NCI-H1694 treated with DMSO at 0.1 percent for 48 hours (cell line): ENCODE measurements at regions not wholly inside any gene's neighbourhood (a gene's known extent, or its start where the extent isn't known, plus 50 kb on each side); places are given as distances from the start of the nearest gene placed in this dataset.

Source experiments
- DNase-seq: peaks from one replicate; lab custom pipeline; 2025; lab: John Stamatoyannopoulos, UW

DNA sequence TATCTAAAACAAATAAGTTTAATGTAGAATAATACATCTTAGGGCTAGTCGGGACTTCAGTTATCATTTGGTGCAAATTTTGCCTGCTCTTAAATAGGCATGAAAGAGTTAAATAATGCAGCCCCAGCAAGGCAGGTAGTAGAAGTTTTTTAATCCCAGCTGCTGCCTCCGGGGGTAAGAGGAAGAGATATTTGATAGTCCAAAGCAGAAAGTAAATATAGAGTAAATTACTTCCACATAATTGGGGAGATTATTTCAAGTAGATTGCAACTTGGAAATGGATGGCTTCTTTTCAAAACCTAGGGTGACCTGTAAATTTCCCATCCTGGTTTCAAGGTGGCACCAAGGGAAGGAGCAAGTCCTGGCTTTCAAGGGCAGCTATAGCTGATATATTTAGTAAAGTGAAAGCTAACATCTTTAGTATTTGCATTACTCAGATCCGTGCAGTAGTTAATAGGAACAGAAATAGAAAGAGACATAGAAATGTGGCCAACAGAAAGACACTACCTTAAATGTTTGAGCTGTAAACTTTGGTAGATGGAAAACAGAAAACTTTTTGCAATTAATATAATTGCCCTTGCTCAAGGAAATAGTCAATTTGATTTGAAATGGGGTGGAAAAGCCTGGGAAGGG is 109.1 kb downstream of the LMO4 start:
- DNase-seq, result no peak

- DNase-seq, result no peak
Observed at GRCh38 chr1:87439821-87440220, 111.1 kb downstream of the LMO4 start.

GRCh38 chr1:87449348-87449963 is 120.8 kb downstream of the LMO4 start:
- DNase-seq, result no peak

GRCh38 chr1:87450136-87450535 is 121.5 kb downstream of the LMO4 start:
- DNase-seq, result no peak

- no peak for DNase-seq
Observed at GRCh38 chr1:87450615-87451209, 122.0 kb downstream of the LMO4 start.

- DNase-seq, result no peak
Observed at GRCh38 chr1:87451229-87451920, 122.7 kb downstream of the LMO4 start.

DNA sequence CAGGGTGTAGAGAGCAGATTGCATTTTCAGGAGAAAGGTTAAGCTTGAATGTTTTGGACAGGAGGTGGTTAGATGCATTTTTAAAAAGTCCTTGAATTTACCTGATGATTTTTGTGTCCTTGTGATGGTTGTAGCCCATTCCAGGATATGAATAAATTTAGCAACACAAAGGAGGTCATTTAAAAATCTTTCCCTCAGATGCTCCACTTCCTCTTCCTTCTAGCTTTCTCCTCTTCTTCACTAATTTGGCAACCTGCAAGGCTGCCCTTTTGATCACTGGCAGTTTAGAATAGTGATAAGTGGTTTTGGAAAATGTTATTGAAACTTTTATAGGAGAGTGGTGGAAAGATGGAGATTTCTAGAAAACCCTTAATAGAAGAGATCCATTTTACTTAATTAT is 124.0 kb downstream of the LMO4 start:
- DNase-seq, result no peak

DNA sequence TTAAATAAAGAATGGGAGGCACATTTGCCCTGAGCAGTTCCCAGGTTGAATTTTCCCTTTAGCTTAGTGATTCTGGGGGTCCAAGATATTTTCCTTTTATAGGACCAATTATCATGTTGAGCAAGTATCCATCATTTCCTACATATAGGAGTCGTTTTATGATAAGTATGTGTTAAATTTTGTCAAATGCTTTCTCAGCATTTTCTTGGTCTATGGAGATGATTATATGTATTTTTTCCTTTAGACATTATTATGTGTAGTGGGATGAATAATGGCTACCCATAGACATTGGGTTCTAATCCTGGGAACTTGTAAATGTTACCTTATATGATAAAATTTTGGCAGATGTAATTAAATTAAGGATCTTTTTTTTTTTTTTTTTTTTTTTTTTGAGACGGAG is 128.7 kb downstream of the LMO4 start:
- no peak for DNase-seq

GRCh38 chr1:87462894-87463293 is 134.2 kb downstream of the LMO4 start:
- DNase-seq, result no peak

DNA sequence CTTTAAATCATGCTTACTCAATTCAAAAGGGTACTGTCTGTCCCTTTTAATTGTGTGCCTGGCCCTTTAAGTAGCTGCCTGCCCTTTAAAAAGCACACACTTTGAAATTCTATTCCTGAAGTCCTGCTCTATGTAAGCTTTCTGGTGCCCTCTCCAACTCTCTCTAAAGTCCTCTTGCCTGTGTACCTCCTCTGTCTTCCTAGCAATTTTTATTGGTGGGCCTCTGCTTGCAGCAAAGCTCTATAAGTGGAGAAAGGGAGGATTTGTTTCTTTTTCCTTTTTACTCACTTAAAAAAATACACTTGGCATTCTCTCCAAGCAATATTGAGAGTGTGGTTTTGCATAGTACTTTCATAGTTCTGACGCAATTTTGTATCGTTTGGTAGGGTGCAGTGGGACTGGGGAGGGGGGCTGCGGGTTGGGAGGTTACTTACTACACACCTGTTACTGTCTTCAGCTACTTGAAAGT is 135.4 kb downstream of the LMO4 start:
- DNase-seq, result no peak

- no peak for DNase-seq
Observed at GRCh38 chr1:87466621-87467020, 137.9 kb downstream of the LMO4 start.

GRCh38 chr1:87472716-87473115 is 144.0 kb downstream of the LMO4 start:
- no peak for DNase-seq

DNA sequence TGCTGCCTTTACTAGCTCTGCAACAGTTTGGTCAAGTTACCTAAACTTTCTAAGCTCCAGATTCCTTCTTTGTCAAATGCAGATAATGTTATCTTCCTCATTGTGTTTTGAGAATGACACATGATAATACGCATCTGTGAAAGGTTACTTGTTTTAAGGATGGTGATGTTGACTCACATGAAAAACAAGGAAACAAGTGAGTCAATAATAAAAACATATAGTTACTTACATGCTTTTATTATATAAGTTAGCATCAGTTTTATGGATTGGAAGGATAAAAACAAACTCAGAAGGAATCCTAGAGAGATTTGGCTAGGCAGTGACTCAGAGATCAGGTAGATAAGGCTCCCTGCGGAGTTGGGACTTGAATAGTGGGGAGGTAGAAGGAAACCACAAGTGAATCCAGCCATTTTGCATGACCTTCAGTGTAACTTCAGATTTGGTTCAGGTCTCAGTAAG is 144.6 kb downstream of the LMO4 start:
- no peak for DNase-seq

GRCh38 chr1:87474098-87474497 is 145.4 kb downstream of the LMO4 start:
- no peak for DNase-seq

- no peak for DNase-seq
Observed at GRCh38 chr1:87478231-87478630, 149.6 kb downstream of the LMO4 start.

DNA sequence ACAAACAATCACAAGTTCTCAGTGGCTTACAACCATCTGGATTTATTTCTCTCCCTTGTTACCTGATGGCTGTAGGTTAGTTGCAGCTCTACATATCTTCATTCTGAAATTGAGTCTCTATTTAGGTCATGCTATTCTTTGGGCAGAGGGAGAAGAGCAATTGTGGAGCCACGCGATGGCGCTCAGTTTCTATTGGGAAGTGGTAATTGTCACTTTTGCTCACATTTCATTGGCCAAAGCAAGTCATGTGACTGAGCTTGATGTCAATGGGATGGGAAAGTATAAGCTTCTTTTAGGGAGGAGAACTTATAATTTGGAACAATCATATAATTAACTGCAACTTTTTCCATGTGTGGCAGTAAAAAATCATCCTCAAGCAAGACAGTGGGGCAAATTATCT is 166.5 kb downstream of the LMO4 start:
- DNase-seq, result no peak

DNA sequence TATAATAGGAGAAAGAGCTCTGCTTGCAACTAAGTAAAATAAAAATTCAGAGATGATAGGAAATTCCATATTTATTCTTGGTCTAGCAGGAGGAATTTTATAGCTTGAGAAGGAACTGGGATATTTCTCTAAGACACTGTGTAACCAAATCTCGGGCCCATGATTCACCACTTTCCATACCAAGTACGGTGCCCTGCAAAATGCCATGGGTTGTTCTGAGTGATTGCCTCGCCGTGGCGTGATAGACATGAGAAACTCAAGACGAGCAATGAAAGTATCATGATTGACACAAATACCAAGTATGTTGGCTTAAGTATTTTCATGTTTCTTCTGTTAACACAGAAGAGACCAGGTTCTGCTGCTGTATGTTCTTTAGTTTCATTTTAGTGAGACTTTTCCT is 167.2 kb downstream of the LMO4 start:
- DNase-seq, result no peak

DNA sequence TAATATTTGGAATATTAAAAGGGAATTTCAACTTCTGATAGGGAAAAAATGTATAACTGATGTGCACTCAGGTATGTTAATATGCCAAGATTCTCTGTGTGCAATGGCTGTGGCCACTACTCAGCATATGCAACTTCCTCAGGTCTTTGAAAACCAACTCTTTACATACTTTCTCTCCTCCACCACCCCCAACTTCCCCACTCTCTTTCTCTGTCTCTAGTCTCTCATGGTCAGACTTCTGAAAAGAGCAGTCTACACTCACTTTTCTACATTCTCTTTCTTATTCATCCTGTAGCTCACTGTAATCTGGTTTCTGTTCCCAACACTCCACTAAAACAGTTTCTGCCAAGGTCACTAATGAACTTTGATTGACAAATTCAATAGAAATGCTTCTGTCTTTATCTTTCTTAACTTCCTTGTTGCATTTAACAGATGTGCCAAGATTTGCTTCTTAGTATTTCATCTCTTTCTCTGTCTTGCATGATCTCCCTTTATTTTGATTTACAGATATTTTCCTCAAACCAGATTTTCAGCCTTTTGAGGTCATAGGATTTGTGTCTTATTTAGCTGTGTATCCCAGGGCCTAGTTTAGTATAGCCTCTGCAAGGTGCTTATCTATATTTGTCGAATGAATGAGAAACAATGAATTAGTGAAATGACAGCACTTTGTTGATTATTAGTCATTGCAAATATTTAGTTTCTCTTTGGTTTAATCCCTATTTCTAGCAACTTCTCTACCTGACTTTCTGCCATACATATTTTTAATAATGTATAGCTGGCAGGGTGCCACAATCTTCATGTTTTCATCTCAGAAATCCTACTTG is 168.9 kb downstream of the LMO4 start:
- no peak for DNase-seq

- no peak for DNase-seq
Observed at GRCh38 chr1:87501738-87502137, 173.1 kb downstream of the LMO4 start.

DNA sequence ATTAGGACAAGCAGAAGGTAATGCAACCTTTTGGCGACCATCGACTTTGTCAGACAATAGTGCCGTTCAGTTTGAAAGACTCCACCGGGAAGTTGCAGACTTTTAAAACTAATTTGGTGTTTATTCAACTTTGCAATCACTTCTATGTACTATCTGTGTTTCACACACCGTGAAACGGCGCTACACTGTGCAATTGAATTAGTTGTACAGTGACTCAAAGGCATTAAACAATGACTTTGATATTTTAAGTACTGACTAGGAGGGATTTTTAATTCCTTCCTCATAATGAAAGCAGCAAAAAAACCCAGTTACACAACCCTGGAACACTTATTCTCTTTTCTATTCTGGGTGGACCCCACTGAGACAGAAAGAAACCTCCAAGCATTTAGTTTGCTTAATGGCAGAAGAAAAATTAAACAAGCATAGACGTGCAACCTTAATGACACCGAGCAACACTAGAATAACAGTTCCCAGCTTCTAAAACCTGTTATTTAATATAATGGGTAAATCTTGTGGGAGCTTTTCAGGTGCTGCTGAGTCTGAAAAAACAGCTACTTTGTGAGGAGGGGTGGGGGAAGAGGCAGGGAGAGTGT is 176.8 kb downstream of the LMO4 start:
- no peak for DNase-seq

- DNase-seq, result no peak
Observed at GRCh38 chr1:87506147-87506546, 177.5 kb downstream of the LMO4 start.
